ENCODE measurements at regions not wholly inside any gene's neighbourhood (a gene's known extent, or its start where the extent isn't known, plus 50 kb on each side); places are given as distances from the start of the nearest gene placed in this dataset.

DNA sequence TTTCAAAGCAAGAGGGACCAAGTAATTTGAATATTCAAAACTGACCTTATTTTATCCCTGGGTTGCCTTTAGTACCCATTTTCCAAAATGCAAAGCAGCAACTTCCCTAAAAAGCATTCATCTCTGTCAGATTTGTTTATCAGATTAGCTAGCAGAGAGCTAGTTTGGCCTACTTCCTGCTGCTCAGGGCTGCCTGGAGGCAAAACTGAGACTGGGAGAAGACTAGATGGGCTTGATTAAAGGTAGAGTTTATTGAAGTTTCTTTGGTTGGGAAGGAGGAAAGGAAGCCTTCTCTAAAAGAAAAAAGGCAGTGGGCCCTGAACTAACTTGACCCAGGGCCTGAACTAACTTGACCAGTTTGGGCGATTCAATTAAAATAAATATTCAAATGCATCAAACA lies 426.1 kb upstream of the FAM98A start:
- DNase-seq = no peak

DNA sequence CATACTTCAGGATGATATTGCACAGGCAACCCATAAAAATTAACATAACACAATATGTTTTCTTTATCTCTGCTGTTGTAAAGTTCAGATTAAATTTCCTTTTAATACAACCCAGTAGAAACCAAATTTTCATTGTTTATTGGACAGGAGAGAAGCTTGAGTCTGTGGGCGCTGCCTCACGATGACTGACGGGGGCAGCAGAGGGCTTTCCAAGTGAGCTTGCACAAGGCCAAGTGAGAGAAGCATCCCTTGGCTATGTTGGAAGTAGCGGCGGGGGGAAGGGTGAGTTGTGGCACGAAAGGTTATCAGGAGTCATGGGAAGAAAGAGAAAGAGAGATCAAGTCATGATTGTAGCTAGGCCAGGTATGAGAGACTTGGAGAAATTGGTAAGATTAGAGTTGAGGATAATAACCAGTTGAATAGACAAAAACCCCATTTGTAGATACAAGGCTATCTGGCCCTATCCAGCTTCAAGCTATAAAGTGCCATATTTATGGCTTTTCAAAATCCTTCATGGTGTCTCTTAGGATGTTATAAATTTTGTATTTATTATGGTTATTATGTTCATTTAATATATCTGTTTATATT lies 413.7 kb upstream of the FAM98A start:
- peak; percentile 3 for DNase-seq

DNA sequence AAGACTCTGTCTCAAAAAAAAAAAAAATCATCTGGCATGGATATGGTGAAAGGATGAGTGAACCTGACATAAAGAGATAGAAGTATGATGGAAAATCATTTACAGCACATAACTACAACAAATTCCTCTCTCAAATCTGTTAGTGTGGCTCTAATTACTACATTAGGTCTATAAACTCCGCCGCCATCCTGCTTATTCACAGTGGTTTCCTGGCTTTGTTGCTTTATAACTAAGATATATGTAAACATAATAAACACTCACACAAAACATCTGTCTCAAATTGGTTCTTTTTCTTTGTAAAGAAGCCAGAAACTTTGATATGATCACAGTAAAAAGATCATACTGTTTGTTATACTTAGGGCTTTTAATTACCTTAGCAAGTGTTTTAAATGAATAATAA lies 412.6 kb upstream of the FAM98A start:
- no peak for DNase-seq

DNA sequence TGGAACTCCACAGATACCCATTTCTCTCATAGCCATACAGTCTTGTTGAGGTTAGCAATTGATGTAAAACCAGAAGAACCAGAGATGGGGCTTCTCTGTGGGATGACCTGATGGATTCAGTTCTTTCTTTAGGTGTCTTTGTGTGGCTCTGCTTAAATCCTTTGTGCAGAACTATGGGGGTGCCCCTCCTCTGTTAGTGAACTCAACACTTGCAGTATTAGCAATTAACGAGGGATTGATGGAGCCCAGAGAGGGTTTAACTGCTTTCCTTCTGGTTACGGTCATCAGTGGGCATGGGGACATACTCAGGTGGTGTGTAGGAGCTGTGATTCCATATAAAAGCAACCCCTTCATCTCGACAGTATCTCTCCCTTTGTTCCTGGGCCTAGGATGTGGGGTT lies 406.8 kb upstream of the FAM98A start:
- DNase-seq = no peak

DNA sequence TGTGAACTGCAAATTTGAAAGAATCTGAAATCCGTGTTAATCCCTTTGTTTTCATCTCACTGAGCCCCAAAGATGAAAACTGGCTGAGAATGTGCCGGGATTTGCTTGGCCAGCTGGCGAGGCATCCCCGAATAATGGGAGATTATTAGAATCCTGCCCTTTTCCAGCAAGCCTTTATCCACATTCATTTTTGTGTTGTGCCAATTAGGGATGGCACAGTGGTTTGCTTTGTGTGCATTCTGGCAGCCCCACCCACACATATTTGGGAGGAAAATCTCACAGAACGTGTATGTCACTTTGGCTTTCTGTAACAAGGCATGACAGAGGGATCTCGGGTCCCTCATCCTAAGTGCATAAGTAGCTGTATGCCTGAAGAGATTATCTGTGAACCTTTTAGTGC lies 405.8 kb upstream of the FAM98A start:
- DNase-seq = no peak

DNA sequence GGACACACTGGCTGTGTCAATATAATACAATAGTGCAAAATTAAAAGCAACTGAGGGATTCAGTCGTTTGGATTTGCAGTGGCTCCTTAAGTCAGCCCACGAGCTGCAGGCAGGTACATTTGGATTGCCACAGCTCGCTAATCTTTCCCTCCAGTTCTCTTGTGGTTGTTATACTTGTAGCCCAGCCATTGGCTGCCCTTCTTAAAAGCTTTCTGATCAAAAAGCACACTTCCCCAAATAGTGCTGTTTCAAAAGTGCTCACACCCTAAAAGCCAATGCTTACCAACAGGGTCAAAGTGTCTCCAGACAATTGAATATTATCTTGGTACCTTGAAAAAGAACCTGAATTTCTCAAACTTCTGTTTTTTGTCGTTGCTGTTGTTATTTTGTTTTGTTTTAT lies 404.7 kb upstream of the FAM98A start:
- no peak for DNase-seq

DNA sequence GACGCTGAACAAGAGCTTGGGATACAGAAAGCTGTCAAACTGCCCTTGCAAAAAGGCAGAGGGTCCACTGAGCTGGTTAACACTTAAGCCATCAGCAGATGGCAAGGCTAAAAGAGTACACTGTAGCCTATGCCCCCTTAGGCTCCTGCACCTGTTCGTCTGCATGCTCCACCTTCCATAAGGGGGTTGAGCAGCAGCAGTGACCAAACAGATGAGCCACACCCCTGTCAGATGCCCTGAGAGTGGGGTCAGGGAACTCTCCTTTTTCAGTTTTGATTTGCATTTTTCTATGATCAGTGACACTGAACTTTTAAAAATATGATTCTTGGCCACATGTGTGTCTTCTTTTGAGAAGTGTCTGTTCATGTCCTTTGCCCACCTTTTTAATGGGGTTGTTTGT lies 402.5 kb upstream of the FAM98A start:
- DNase-seq = no peak

DNA sequence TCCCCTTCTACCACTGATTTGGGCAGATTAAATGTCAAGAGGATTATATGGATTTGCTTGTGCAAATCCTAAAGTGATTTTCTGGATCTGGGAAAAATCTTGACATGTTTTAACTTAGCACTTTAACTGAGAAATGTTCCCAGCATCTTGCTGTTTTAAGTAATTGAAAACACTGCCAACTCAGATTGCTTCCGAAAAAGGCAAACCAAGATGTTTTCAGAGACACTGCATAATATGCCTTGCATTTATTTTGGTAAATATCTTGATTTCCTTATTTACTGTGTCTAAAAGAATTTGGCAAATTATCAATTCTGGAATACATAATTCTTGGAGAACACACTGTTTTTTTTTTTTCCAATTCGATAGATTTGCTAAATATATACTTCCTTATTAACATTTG lies 385.0 kb upstream of the FAM98A start:
- DNase-seq = no peak

DNA sequence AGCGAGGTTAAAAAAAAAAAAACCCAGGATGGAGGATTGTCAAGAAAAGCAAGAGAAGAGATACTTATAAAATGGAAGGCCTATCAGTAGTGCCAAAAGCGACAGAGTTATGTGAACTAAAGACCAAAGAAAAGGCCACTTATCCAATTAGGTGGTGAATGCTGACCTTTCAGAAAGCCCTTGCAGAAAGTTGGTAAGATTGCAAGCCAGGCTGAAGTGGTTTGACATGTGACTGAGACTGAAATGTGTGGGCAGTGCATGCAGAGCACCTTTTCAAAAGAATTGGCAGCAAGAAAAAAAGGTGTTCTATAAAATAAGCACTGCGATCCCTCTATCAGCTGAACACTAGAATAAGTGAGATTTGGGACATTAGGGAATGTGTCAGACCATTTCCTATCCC lies 379.4 kb upstream of the FAM98A start:
- no peak for DNase-seq

DNA sequence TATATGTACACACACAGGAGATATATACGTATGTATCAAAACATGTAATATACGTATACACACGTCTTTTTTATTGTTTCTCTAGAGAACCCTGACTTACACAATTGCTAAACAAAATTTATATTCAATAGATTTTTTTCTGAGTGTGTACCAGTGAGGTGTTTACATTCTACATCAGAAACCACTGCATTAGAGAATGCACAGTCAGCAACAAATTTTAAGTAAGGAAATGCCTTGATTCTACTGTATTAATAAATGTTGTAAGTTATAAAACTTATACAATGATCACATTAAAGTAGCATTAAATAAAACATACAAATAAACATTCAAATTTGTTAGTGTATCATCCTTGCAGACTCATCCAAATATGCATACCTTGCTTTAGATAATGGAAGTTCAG lies 376.4 kb upstream of the FAM98A start:
- DNase-seq = no peak

DNA sequence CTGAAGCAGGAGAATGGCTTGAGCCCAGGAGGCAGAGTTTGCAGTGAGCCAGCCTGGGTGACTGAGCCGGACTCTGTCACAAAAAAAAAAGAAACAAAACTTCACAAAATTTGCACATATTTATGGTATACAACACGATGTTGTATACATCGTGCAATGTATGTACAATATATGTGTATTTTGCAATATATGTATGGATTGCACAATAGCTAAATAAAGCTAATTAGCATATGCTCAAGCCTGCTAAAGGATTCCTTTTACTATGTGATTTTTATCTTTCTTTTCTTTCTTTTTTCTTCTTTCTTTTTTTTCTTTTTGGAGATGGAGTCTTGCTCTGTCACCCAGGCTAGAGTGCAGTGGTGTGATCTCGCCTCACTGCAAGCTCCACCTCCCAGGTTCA lies 368.0 kb upstream of the FAM98A start:
- DNase-seq = no peak

DNA sequence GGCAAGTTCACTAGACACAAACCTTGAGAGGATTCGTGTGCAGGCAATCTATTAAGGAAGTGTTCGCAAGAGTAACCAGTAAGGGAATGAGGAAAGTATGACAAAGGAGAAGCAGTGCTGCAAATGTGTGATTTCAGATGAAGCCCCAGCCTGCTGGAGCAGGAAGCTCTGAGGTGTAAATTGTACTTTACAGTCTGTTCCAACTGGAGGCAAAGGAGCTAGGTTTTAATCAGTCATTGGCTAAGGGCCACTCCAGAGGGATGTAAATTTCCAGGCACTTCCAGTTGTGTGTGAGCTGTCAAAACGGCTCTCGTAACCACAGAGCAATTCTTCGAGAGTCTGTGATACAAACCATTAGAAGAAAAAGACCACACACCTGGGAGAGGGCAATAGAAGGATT lies 359.5 kb upstream of the FAM98A start:
- no peak for DNase-seq

DNA sequence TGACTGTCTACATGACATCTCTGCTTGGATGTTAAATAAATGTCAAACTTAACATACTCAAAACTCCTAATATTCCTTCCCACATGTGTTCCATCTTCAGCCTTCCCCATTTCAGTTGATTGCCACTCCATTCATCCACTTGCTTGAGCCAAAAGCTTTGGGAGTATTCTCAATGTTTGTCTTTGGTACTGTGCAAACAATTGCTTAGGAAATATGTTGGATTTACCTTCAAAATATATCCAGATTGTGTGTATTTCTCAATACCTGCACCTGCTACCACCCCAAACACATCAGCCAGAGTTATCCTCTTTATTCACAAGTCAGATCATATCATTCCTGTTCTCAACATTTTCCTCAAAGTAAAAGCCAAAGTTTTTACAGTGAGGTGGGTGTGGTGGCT lies 350.3 kb upstream of the FAM98A start:
- DNase-seq = no peak

DNA sequence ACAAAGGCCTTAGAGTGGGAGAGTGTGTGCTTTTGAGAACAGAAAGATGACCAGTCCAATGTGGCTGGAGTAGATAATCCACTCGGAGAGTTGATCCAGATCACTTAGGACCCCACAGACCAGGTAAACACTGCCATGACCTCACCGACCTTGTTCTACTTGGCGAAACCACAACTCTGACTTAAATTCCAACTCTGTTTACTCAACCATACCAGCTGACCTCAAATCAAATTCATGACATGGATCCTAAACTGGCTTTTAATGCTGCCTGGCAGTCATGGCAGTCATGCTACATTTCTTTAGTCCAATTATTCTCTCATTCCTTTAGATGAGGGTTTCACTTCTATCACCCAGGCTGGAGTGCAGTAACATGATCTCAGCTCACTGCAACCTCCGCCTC lies 347.1 kb upstream of the FAM98A start:
- DNase-seq = no peak

DNA sequence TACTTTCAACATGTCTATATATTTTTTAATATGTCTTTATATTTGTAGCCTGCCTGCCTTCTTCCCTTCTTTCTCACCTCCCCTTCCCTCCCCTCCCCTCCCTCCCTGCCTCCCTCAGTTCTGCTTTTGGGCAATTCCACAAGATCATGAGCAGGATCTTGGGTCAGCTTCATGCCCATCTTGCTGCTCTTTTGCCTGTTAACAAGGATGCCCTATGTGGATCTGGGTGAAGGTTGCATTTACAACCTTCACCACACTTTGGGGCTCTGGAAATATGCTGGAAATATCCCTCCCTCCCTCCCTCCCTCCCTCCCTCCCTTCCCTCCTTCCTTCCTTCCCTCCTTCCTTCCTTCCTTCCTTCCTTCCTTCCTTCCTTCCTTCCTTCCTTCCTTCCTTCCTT lies 334.1 kb upstream of the FAM98A start:
- no peak for DNase-seq

DNA sequence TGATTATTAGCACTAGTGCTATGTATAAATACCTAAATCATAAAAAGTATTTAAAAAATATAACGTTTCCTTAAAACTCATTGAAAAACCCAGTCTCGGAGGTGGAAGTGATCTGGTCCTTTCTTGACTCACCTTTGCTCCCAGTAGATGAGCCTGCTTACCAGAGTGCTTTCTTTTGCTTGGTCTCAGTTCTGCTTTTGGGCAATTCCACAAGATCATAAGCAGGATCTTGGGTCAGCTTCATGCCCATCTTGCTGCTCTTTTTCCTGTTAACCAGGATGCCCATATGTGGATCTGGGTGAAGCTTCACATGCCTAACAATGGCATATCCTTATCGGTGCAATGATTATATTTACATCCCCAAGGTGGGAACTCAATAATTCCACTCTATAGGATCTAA lies 332.1 kb upstream of the FAM98A start:
- DNase-seq = no peak

DNA sequence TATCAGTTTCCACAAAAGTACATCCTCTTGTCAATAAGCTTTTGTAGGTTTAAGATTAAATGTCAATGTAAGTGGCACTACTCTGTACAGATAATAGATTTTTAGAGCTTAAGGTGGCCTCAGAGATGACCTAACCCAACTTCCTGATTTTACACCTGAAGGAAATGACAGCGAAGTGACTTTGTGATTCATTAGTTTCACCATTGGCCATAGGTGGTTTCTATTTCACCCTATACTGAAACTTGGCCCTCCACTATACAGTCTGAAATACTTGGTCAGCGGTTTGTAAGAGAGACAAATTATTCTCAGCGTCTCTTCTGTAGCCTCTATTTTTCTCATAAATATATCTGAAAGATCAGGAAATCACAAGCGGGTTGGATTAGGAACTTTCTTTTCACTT lies 330.4 kb upstream of the FAM98A start:
- DNase-seq = no peak

DNA sequence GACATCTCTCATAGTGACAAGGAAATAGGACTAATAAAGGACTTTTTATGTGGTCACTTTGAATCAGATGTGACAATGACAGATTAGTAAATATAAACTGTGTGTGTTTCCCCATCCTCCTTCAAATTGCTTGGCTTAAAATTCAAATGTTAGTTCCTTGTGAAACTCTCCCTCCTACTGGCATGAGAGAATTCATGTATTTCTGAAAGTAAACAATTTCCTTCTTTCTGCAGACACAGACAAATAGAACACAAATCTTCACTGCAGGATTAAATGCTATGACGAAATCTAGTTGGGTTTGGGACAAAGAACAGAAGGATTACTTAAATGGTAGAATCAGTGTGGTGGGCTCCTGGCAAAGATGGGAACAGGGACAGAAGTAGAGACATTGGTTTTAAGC lies 328.7 kb upstream of the FAM98A start:
- no peak for DNase-seq

DNA sequence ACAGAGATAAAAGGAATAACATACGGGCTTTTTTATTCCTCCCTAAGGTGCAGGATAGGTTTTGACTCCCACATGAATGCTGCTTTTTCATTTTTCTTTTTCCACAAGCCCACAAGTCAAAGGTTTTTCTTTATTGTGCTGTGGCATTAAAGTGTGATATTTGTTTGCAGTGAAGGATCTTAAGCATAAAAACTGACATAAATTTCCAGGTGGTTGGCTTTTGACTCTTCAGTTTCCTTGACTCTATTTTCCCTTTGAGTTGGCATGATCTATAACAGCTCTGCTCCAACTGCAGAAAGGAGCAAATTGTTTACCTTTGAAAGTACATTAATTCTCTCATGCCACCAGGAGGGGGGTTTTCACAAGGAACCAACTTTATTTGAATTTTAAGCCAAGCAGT lies 326.2 kb upstream of the FAM98A start:
- no peak for DNase-seq

DNA sequence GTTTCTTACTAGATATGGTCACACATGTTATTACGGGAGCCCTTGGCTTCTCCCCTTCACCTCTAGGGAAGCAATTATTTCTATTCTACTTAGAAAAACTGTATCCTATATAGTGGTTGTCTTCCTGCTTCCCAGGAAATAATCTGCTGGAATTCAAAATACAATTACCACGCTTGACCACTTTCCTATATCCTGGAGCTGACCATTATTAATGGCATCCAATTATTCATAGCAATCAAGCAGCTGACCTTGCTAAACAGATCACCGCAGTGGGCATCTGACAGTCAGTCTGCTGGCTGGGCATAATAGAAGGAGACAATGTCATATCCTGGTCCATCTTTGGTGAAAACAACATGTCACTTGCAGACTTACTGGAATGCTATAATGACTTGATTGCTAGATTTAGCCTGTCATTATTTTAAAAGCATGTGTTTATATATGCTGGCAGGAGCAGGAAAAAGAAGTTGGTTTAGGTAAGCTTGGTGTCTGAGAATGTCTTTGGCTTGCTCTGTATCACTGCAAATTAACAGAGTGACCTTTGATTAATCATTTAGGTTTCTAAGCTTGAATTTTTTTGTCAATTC lies 325.6 kb upstream of the FAM98A start:
- DNase-seq = no peak

DNA sequence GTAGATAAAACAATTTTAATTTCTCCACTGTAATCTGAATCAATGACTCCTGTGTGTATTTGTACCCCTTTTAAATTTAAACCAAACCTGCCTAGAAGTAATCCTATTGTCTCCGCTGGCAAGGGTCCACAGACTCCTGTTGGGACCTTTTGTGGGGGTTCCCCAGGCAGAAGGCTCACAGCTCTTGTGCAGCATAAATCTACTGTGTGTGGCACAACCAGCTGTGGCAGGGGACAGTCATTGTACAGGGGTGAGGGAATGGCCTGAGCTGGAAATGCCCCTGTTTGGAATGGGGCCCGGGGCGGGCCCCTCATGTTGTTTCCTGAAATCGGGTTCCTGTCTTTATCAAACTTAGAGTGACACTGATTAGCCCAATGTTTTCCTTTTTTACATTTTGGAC lies 318.2 kb upstream of the FAM98A start:
- no peak for DNase-seq

DNA sequence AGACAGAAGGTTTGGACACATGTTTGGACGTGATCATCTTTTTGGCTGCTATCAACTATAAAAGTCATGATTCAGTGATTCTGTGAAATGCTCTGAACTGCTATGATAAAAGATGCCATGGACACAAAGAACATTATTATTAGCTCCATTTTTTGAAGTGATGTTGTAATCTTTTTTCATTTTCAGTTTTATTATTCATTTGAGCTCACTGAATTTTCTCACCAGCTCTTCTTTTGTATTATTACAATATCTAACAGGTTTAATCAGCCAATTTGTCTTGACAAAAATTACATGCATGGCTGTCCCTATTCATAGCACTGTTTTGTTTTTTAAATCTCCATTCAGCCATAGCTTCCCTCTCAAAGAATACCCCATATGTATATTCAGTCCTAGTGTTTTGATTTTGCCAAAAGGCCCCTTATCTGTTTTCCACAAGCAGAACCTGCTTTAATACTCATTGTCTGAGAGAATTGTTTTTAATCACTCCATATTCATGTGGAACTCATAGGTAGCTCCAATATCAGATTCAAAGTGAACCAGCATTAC lies 314.0 kb upstream of the FAM98A start:
- no peak for DNase-seq

DNA sequence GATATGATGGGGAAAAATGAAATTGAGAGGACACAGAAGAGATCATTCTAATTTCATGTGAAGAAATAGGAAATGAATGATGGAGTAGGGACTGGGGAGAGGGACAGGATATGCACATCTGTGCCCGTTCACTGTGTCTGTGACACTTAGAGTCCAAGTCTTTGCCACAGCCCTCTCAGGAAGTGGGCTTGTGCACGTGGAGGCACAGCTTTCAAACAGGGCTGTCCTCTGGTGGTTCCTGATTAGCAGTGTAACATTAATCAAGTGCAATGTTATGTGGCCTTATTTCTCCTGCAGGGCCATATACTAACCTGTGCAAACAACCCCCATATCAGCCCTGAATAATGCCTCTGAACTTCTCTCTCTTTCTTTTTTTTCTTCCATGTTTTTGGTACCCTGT lies 312.2 kb upstream of the FAM98A start:
- DNase-seq = no peak

DNA sequence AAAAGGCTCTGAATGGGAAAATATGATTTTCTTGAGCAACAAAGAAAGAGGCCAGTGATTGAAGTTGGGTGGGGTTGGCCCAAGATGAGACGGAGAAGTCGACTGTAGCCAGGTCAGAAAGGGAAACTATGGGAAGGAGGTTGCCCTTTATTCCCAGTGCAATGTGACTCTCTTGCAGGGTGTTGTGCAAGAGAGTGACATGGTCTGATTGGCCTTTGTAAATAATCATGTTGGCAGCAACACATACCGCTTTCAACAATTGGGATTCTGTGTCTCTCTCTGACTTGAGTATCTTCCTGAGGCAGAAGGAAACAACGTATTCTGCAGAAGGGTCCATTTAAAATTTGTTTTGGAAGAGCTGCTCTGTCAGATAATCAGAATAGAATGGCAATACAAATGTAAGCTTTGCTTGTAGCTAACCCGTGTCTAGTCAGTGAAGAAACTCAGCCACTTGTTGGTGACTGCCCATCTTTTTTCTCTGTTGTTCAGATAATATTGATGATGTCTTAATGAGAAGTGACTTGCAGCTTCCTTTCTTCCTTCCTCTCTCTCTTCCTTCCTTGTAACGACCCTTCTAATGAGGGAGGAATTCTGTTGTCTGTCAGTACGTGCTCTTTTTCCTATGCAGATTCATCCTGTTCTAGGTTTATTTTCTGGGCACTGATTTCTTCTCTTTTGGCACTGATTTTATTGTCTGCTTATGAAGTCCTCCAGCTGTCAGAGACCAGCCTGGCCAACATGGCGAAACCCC lies 311.0 kb upstream of the FAM98A start:
- no peak for DNase-seq

DNA sequence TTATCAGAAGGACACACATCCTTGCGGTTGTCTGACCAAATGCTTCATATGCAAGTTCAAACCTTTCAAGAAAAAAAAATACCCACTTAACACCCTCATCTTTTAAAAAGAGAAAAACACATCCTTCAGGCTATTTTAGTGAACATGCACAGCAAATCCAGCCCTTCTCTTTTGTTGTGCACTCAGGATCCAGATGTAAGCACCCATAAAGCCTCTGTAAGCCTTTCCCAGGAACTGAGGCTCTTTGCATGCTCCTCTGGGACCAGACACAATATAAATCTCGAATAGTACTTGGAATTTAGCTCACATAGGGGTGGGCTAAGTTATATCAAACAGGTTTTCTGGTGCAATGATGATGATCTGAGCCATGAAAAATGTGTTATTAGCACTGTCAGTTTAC lies 308.8 kb upstream of the FAM98A start:
- DNase-seq = no peak

Data from inflammatory macrophage treated with lipopolysaccharide for 4 hours (primary cell).